GM23248 (cell line): ENCODE measurements at regions not wholly inside any gene's neighbourhood (a gene's known extent, or its start where the extent isn't known, plus 50 kb on each side); places are given as distances from the start of the nearest gene placed in this dataset.

Experiments
- DNase-seq: peaks from one replicate; pipeline ENCODE4 v3.0.0-alpha.2; 2015
- H2AFZ ChIP-seq: fragments of 200-600 bp; sonication (generic); 2 replicates; pipeline ENCODE4 v1.6.1; 2016; ENCODE audit warnings: antibody characterized with exemption
- H3F3A ChIP-seq: fragments of 200-600 bp; sonication (generic); 2 replicates; pipeline ENCODE4 v1.6.1; 2016; ENCODE audit warnings: mild to moderate bottlenecking, antibody characterized with exemption, mixed run types; ENCODE audit not compliant: insufficient read depth
- H3K27ac ChIP-seq: fragments of 200-600 bp; sonication (generic); 2 replicates; pipeline ENCODE4 v1.5.1; 2016; ENCODE audit warnings: mild to moderate bottlenecking
- H3K27me3 ChIP-seq: fragments of 200-600 bp; sonication (generic); replicated peaks from 2 replicates; pipeline ENCODE4 v1.6.1; 2016; ENCODE audit warnings: mild to moderate bottlenecking; ENCODE audit not compliant: insufficient read depth
- H3K36me3 ChIP-seq: fragments of 200-600 bp; sonication (generic); 2 replicates; pipeline ENCODE4 v1.6.1; 2016; ENCODE audit warnings: low read depth, mild to moderate bottlenecking
- H3K4me1 ChIP-seq: fragments of 200-600 bp; sonication (generic); 2 replicates; pipeline ENCODE4 v1.6.1; 2016; ENCODE audit warnings: mild to moderate bottlenecking; ENCODE audit not compliant: insufficient read depth
- H3K4me2 ChIP-seq: fragments of 200-600 bp; sonication (generic); one replicate; pipeline ENCODE4 v1.6.1; 2016; ENCODE audit warnings: mild to moderate bottlenecking; ENCODE audit not compliant: unreplicated experiment
- H3K4me3 ChIP-seq: fragments of 200-600 bp; sonication (generic); 2 replicates; pipeline ENCODE4 v1.5.1; 2016; ENCODE audit warnings: mild to moderate bottlenecking
- H3K79me2 ChIP-seq: fragments of 200-600 bp; sonication (generic); 2 replicates; pipeline ENCODE4 v1.6.1; 2016; ENCODE audit warnings: mild to moderate bottlenecking; ENCODE audit not compliant: insufficient read depth
- H3K9ac ChIP-seq: fragments of 200-600 bp; sonication (generic); 2 replicates; pipeline ENCODE4 v1.6.1; 2016; ENCODE audit warnings: mild to moderate bottlenecking
- H3K9me2 ChIP-seq: fragments of 200-600 bp; sonication (generic); 2 replicates; pipeline ENCODE4 v1.6.1; 2016; ENCODE audit warnings: mixed run types, mild to moderate bottlenecking, moderate library complexity; ENCODE audit not compliant: insufficient read depth
- H3K9me3 ChIP-seq: fragments of 200-600 bp; sonication (generic); one replicate; pipeline ENCODE4 v1.6.1; 2017; ENCODE audit warnings: low read depth
- H4K20me1 ChIP-seq: fragments of 200-600 bp; sonication (generic); 2 replicates; pipeline ENCODE4 v1.6.0; 2016; ENCODE audit not compliant: insufficient read depth
- EZH2 ChIP-seq: fragments of 200-600 bp; sonication (generic); IDR thresholded peaks from 2 replicates; pipeline ENCODE4 v1.6.1; 2018; ENCODE audit warnings: antibody characterized with exemption, mild to moderate bottlenecking; ENCODE audit not compliant: insufficient read depth, poor library complexity, severe bottlenecking
- EZH2phosphoT487 ChIP-seq: fragments of 200-600 bp; sonication (generic); IDR thresholded peaks from 2 replicates; pipeline ENCODE4 v1.6.1; 2018; ENCODE audit warnings: antibody characterized with exemption, moderate library complexity, mild to moderate bottlenecking, low read depth; ENCODE audit not compliant: insufficient read depth
- WGBS, 2 experiments: methylation state at CpG; one replicate each; pipeline ENCODE4 v1.1.6; 2015 to 2017; ENCODE audit warnings: low lambda C conversion rate in 2 of 2, low coverage in 1 of 2; ENCODE audit errors: missing lambda C conversion rate in 2 of 2; 5-methylcytosine and 5-hydroxymethylcytosine counted together
- in situ Hi-C: fragments of 300-500 bp; cut with MboI; formaldehyde crosslinking; loops from 2 replicates; pipeline ENCODE4 v1.15.0; 2020

- DNase-seq, result no peak
- Histone ChIP-seq H3K9me2 (no peaks in the 10 kb centered on the region), H3K79me2 (no peaks in the 10 kb centered on the region), H3K4me3 (no peak overlapping the region), H3K27ac (no peak overlapping the region), H3K27me3 (no peaks in the 10 kb centered on the region; the same call in 1 of the 2 replicates), H3F3A (no peaks in the 10 kb centered on the region), H3K4me1 (no peaks in the 10 kb centered on the region), H4K20me1 (no peaks in the 10 kb centered on the region), H3K4me2 (no peak overlapping the region), H3K9ac (no peak overlapping the region), H2AFZ (no peak overlapping the region), H3K9me3 (no peaks in the 10 kb centered on the region), H3K36me3 (no peaks in the 10 kb centered on the region)
- no peak for TF ChIP-seq EZH2
- no peak for TF ChIP-seq EZH2phosphoT487
- in situ Hi-C loops, result no loop called here
Observed at GRCh38 chr9:71245651-71246050, 124.2 kb upstream of the TRPM3 start.

GRCh38 chr9:71243951-71244350 lies 122.5 kb upstream of the TRPM3 start:
- H3K9me2 ChIP-seq, result no peaks in the 10 kb centered on the region
- H2AFZ ChIP-seq, result no peak overlapping the region
- in situ Hi-C loops, result no loop called here
- no peak overlapping the region for H3K4me2 ChIP-seq
- H4K20me1 ChIP-seq, result no peaks in the 10 kb centered on the region
- no peaks in the 10 kb centered on the region for H3K36me3 ChIP-seq
- no peaks in the 10 kb centered on the region for H3K4me1 ChIP-seq
- H3K9ac ChIP-seq, result no peak overlapping the region
- no peak for DNase-seq
- no peak overlapping the region for H3K27ac ChIP-seq
- TF ChIP-seq EZH2phosphoT487, result no peak
- TF ChIP-seq EZH2, result no peak
- no peaks in the 10 kb centered on the region for H3F3A ChIP-seq
- no peaks in the 10 kb centered on the region for H3K9me3 ChIP-seq
- H3K27me3 ChIP-seq, result peaks cover 8% of the 10 kb centered on the region; the same call in 1 of the 2 replicates
- H3K79me2 ChIP-seq, result no peaks in the 10 kb centered on the region
- H3K4me3 ChIP-seq, result no peak overlapping the region
- 35% methylated on average over 5 of the region's 5 CpGs for whole genome bisulfite sequencing, 2 experiments

- no peaks in the 10 kb centered on the region for H3K36me3 ChIP-seq
- peaks cover 8% of the 10 kb centered on the region; the same call in 1 of the 2 replicates for H3K27me3 ChIP-seq
- H3K9me3 ChIP-seq, result no peaks in the 10 kb centered on the region
- no peaks in the 10 kb centered on the region for H4K20me1 ChIP-seq
- no peak overlapping the region for H2AFZ ChIP-seq
- no peak overlapping the region for H3K4me2 ChIP-seq
- H3K9ac ChIP-seq, result no peak overlapping the region
- H3K79me2 ChIP-seq, result no peaks in the 10 kb centered on the region
- H3K4me3 ChIP-seq, result no peak overlapping the region
- DNase-seq, result no peak
- no peaks in the 10 kb centered on the region for H3K9me2 ChIP-seq
- no peaks in the 10 kb centered on the region for H3F3A ChIP-seq
- no peak overlapping the region for H3K27ac ChIP-seq
- in situ Hi-C loops, result no loop called here
- 83 to 87% methylated on average over 6 of the region's 6 CpGs for WGBS, 2 experiments
- no peaks in the 10 kb centered on the region for H3K4me1 ChIP-seq
- TF ChIP-seq EZH2 (no peak), EZH2phosphoT487 (no peak)
Observed at GRCh38 chr9:71242081-71242480, 120.7 kb upstream of the TRPM3 start.

- H3K9me2 ChIP-seq, result no peaks in the 10 kb centered on the region
- H3K36me3 ChIP-seq, result no peaks in the 10 kb centered on the region
- peaks cover 8% of the 10 kb centered on the region; the same call in 1 of the 2 replicates for H3K27me3 ChIP-seq
- H3F3A ChIP-seq, result no peaks in the 10 kb centered on the region
- no peaks in the 10 kb centered on the region for H3K4me1 ChIP-seq
- no peaks in the 10 kb centered on the region for H3K9me3 ChIP-seq
- H2AFZ ChIP-seq, result no peak overlapping the region
- H3K9ac ChIP-seq, result no peak overlapping the region
- H3K4me3 ChIP-seq, result no peak overlapping the region
- no peaks in the 10 kb centered on the region for H3K79me2 ChIP-seq
- no peak overlapping the region for H3K4me2 ChIP-seq
- DNase-seq, result no peak
- in situ Hi-C loops, result no loop called here
- TF ChIP-seq EZH2 (no peak), EZH2phosphoT487 (no peak)
- H3K27ac ChIP-seq, result no peak overlapping the region
- H4K20me1 ChIP-seq, result no peaks in the 10 kb centered on the region
Observed at GRCh38 chr9:71237051-71237450, 115.6 kb upstream of the TRPM3 start.

- no peak overlapping the region for H3K4me3 ChIP-seq
- no peak for DNase-seq
- no peaks in the 10 kb centered on the region; the same call in 1 of the 2 replicates for H3K27me3 ChIP-seq
- H2AFZ ChIP-seq, result no peak overlapping the region
- 9 to 24% methylated on average over 1 of the region's 1 CpG for WGBS, 2 experiments
- no peak overlapping the region for H3K27ac ChIP-seq
- H3K79me2 ChIP-seq, result no peaks in the 10 kb centered on the region
- no peaks in the 10 kb centered on the region for H3F3A ChIP-seq
- no peaks in the 10 kb centered on the region for H3K4me1 ChIP-seq
- no peaks in the 10 kb centered on the region for H3K9me2 ChIP-seq
- H3K9me3 ChIP-seq, result no peaks in the 10 kb centered on the region
- TF ChIP-seq EZH2, result no peak
- no peak for TF ChIP-seq EZH2phosphoT487
- in situ Hi-C loops, result no loop called here
- H3K4me2 ChIP-seq, result no peak overlapping the region
- H3K36me3 ChIP-seq, result no peaks in the 10 kb centered on the region
- H3K9ac ChIP-seq, result no peak overlapping the region
- no peaks in the 10 kb centered on the region for H4K20me1 ChIP-seq
Observed at GRCh38 chr9:71233646-71234045, 112.2 kb upstream of the TRPM3 start.
